NCI-H2196 (cell line): ENCODE measurements at regions not wholly inside any gene's neighbourhood (a gene's known extent, or its start where the extent isn't known, plus 50 kb on each side); places are given as distances from the start of the nearest gene placed in this dataset.

ENCODE experiments used
- DNase-seq: peaks from one replicate; lab custom pipeline; 2025; ENCODE audit not compliant: unreplicated experiment; lab: John Stamatoyannopoulos, UW

DNA sequence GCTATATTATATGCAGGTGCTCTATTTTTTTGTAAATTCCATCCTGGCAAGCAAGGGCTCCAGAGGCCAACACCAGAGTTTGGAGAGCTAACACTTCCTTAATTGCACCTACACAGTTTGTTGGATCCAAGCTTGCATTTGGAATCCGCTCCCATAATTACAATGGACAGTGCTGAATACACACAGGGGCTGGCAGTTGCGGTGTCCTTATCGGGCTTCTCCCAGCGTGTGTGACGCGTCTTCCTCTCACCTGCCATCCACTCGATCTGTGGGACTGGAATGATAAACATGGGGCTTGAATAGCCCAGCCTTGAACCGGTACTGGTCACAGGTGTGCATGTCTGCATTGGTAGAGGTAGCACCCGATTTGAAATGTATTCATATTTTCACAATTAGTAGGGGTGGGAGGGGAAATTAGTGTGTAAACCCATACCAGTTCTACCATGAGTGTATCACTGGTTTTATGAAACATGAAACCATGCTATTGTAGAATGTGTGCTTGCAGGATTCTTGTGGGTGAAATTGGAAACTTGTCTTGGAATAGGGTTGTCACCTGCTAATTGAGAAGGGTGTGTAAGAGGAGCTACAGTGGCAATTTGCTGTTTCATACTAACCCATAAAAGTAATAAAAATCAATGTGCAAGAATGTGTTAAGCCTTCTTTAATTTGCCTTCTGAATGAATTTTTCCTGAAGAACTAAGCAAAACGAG lies 316.5 kb downstream of the WDR11 start:
- DNase-seq, result no peak

- no peak for DNase-seq
These were observed 317.5 kb downstream of the WDR11 start for GRCh38 chr10:121168545-121169216.

DNA sequence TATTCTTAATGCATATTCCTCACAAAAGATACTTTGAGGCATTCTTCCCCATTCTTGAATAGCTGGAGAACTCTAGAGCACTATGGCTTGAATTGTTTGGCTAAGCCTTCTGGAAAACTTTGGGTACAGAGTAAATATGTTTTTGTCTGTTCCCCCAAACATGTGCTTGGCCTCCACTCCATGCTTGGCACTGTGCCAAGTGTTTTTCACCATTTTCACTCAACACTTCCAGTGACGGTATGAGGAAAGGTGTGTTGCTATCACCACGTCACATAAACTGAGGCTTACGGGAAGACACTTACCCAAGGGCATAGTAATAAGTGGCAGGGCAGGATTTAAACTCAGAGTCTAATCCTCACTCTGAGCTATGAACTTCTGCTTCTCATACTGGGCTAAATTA lies 318.2 kb downstream of the WDR11 start:
- no peak for DNase-seq

DNA sequence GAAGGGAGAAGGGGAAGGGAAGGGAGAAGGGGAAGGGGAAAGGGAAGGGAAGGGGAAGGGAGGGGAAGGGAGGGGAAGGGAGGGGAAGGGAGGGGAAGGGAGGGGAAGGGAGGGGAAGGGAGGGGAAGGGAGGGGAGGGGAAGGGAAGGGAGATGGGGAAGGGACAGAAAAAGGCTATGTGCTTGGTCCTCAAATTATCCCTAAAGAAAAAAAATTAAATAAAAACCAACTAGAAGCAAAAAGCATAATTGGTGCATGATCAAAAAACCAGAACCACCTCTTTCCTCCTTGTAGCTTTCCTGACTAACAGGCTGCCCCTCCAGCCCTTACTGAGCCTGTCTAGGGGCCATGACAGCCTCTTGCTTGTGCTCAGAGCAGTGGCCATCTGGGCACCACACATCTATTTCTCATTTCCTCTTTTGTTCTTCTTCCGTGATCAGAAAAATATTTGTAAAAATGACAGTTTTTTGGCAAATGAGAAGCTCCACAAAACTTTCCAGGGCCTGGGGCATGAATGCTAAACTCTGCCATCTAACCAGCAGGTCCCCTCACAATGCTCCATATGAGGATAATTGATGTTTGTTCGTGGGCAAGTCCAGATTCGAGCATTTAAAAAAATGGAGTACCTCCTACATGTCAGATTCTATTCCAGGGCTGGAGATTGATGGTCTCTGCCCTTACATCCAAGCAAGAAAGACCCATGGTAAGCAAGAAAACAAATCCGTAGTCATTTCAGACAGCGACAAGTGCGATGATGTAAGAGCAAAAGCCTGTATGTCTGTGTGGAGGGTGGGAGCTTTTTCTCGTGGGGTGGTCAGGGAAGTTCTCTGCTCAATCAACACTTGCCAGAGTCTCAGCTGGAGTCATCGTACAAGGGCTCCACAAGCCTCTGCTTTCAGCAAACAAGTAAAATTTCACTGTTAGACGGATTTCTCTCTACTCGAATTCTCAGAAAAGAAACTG lies 320.9 kb downstream of the WDR11 start:
- no peak for DNase-seq

- no peak for DNase-seq
These were observed 327.8 kb downstream of the WDR11 start for GRCh38 chr10:121179006-121179405.

DNA sequence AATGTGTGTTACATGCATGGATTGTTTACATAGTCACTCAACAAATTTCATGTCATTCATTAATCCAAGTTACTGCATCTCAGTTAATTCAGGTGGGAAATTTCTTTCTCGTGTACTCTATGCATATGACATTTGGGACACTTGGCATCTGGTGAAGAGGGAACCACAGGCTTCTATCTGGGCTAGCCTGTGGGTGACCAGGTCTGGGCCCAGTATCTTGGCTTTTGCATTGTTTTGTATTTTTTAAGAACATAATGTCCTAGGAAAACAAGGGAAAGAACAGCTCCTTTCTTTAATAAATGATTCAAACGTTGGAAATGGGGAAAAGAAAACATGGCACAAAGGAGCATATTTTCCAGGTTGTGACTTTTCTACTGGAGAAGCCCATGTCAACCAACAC lies 331.1 kb downstream of the WDR11 start:
- no peak for DNase-seq

- no peak for DNase-seq
These were observed 332.1 kb downstream of the WDR11 start for GRCh38 chr10:121183236-121183635.

DNA sequence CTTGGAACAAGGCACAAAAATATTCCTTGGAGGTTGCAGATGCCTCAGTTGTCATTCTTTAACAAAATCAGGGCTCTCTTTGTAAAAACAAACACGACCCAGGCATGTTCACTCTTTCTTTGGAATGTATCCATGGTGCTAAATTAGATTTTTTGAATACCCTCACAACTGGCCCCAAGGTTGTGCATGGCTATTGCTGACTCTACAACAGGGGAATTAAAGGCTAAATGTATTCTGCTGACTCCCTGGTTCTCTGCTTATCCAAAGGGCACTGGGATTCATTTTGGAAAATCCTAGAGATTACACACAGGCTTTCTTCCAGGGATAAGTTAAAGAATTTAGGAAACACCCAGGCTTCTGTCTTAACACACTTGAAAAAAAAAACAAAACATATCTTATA lies 332.5 kb downstream of the WDR11 start:
- no peak for DNase-seq

GRCh38 chr10:121185816-121186455 lies 334.8 kb downstream of the WDR11 start:
- no peak for DNase-seq

DNA sequence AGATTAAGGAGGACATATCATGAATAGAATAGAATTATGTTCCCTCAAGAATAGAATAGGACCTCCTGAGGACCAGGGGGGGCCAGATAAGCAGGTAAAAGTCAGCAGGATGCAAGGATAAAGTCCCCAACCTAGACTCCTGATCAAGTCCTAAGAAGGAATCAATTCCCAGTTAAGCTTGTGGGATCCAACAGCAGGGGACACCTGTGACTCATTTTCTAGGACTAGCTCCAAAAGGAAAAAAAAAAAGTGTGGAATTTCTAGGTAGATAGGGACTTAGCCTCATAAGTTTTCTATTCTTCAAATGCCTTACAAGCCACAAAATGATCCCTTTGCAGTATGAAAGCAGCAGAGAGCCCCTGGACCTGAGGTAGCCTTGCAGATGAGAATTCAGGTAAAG lies 336.2 kb downstream of the WDR11 start:
- DNase-seq, result no peak

- DNase-seq, result no peak
These were observed 336.8 kb downstream of the WDR11 start for GRCh38 chr10:121188005-121188404.

DNA sequence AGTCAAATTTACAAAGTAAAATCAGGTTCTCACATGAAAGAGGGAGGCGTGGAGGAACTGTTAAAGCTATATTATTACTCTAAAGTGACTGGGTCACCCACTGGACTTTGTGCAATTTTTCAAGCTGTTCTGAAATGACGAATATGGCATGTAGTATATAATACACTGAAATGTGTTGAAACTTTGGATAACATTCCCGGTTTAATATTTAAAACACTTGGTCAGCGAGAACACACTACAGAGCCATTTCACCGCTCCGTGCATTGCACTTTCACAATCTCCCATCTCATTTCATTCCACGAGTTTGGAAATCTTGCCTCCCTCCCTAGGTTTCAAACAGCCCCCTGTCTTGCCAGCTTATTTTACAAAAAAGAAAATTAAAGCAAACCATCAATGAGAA lies 337.9 kb downstream of the WDR11 start:
- DNase-seq, result no peak

- DNase-seq, result no peak
These were observed 343.7 kb downstream of the WDR11 start for GRCh38 chr10:121194696-121195523.

GRCh38 chr10:121195524-121195910 lies 344.4 kb downstream of the WDR11 start:
- no peak for DNase-seq

GRCh38 chr10:121199081-121199480 lies 347.9 kb downstream of the WDR11 start:
- DNase-seq, result no peak

DNA sequence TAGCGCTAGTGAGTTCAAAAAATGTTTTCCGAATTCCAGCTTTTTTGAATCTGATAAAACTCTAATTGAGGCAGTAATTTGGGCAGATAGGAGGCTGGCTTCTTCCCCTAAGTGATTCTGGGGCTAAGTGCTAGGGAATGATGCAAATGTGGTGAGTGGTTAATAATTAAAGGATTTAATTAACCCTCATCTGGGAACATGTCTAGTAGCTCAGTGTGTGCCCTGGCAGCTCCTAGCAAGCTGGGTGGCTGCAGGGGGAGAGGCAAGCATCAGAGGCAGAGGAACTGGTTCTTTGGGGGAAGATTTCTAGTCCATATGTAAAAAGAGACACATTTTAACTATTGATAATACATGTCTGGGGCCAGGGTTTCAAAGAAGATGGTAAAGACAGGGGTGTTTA lies 354.5 kb downstream of the WDR11 start:
- DNase-seq, result no peak

DNA sequence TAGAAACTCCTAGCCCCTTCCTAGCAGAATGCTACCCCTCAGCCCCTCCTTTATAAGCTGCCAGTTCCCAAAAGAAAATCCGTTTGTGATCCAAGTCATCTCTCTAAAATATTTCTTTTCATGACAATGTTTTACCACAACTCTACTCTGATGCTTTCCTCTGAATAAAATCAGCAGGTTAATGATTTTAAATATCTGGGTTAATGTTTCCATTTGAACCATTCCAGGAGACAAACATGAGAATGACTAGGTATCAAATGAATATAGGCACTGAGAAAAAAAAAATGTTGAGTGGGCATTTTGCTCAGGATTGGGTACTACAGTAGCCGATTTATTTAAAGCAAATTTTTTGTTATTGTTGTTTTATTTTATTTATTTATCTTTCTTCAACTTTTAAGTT lies 360.3 kb downstream of the WDR11 start:
- no peak for DNase-seq

DNA sequence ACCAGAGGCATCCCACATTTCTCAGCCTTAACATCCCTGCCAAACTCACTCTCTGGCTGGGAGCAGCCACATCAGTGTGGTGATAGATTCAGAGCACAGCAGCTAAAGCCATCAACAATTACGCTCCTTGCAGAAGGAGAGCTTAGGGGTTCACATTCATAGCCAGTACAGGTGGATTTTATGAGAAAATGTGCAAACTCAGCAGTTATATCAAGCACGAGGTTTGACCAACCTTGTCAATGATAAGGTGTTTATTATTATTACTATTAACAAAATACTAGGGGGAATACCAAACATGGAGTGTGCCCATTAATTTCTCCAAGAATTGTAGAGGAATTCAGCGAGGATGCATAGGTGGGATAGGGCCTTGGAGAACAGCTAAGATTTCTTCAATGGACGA lies 362.3 kb downstream of the WDR11 start:
- no peak for DNase-seq

DNA sequence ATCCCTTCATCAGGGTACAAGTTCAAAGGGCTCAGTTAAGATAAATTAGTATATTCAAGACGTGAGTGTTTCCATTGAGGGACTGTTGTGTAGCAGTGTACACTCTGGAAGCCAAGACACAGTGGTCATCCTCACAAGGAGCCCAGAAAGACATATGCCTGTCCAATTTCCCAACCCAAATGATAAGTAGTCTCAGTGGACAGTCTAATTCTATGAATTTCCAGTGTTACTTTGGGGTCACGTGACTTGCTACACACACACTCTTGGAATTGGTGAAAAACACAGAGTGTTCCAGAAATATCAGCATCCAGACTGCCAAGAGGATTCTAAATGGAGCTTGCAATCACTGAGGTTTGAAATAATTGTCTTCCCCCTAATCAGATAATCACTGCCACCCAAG lies 365.1 kb downstream of the WDR11 start:
- no peak for DNase-seq

DNA sequence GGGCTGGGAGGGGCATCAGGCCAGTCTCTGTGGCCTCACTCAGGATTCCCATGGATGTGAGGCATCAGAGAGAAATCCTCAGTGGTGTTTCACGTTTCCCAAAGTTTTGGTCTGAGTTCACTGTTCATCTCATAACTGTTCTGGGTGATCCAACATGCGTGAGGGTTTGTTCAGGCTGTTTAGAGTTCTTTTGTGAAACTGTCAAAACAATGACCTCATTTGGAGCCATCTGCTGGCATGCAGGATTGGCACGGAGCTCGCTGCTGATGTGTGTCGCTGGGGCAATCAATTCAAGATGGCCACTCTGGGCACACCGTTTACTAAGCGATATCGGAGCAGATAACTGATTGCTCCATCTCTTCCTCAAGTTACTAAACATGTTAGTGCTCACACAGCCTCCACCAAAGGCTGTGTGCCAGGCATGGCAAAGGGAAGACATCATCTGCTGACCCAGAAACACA lies 365.6 kb downstream of the WDR11 start:
- no peak for DNase-seq
